ACHN (cell line): ENCODE measurements at regions not wholly inside any gene's neighbourhood (a gene's known extent, or its start where the extent isn't known, plus 50 kb on each side); places are given as distances from the start of the nearest gene placed in this dataset.
A peak's percentile ranks its signal among the peaks of the same experiment; 100 is the strongest.

Source experiments
- DNase-seq: peaks from one replicate; pipeline ENCODE4 v3.0.0-alpha.2; 2015
- in situ Hi-C: cut with HindIII; loops from 2 replicates; pipeline ENCODE4 v1.10.0; 2017; ENCODE audit warnings: low sequenced_read_pairs, low pct_ligation_motif_present, low pct_unique_long_range_greater_than_20kb

DNA sequence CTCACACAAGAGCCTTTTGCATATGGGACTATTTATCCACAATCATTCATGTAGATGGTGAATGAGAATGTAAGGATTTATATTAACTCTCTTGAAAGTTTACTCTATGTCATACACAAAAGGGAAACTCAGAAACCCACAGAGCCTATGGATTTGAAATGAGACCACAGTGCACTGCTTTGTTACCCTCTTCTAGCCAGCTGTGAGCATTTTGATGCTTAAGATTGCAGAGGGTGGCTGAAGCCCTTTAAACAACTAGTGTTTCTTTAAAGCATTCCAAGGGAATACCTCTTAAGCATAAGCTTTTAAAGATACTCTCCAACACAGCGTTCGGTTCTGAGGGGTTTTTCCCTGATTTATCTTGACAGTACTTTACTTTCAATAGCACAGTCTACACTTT, 113.9 kb downstream of the NKX6-1 start:
- in situ Hi-C loops = no loop called here
- no peak for DNase-seq

DNA sequence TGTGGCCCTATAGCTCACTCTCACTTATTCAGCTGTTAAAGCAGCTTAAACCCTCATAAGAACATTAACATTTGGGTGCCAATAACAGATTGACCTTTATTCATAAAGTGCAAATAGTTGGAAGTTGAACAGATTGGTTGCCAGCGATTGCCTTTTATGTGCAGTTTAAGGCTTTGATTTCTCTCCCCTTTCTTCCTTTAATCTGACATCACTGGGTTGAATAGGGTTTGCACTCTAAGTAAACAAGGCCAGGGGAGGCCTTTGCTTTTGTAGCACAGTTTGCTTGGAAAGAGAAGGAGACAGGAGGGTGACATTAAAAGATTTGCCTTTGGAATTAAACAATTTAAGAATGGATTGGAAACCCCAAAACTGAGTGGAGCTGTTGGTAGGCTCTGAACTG, 114.3 kb downstream of the NKX6-1 start:
- in situ Hi-C loops = no loop called here
- DNase-seq = no peak

DNA sequence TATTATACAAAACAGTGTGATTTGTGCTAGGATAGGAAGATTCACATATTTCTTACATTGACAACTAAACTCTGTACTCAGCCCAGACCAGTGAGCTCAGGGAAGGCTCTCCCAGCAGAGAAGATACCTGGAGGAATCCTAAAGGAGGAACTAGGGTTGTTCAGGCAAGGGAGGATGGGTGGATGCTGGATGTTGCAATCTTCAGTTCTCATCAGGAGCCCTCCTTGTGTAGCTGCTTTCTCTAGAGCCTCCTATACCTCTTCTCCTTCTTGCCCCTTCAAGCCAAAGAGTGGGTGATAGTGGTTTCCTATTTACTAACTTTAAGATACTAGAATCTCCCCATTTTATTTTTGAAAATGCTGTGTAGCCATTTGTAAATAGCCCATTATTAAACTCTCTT, 117.3 kb downstream of the NKX6-1 start:
- no peak for DNase-seq
- in situ Hi-C loops = no loop called here

DNA sequence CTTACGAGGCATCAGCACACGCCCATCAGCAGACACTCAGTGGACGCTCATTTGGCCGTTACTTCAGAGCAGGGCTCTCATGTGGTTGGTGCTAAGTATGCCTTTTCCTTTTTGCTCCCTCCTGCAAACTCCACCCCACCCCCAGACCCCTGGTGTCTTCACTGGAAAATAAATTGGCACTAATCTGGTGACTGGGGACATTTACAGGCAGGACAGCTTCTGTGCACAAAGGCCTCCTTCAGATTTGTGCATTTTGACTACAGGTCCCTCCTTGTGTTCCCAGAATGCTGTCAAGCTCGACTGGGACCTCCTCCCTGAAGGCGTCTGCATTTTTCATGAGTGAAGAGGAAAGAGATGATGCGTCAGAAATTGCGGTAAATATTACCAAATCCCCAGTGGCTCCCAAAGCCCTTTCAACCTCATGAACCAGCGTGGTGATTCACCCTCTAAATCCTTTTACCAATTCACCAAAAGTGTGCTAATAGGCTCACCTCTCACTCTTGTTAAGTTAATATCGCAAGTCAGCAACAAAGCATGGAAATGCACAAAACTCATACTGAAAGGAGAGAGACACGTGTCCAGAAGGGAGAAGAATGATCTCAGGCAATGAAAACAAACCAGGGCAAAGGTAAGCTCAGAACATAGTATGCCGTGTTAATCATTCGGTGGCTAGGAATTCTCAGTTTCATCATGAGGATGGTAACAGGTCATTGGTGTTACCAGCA, 119.0 kb downstream of the NKX6-1 start:
- DNase-seq = peak; percentile 94
- in situ Hi-C loops = no loop called here

DNA sequence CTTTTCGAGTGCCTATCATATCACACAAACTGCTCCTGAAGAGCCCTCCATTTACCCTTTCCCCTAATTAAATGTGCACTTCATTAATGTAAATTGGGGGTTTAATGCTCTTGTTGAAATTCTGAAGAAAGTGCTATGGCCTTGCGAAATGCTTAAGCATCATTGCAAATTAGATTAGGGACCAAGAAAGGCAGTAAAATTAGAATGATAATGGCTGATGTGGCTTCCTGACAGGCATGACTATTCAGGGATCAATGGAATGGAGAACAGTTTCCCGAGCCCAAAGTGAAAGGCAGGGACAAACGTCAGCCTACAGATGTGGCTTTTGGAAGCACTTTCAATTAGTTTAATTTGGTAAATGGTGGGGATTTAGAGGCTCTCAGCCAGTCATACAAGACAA, 120.1 kb downstream of the NKX6-1 start:
- DNase-seq = no peak
- in situ Hi-C loops = no loop called here

DNA sequence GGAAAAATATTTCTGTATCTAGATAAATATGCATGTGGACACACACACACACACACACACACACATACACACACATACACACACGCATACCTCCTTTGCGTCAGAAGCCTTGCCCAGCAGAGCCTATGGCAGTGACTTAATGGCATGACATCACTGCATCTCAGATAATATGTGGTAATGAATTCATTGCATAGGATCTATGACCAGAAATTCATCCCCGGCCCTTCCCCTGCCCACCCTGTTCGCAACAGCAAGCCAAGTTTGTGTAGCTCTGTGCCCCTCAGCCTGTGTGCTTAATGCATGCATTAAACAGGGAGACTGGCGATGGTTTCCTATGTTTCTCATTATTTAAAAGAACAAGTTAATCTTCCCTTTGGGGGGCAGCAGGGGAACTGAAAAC, 120.7 kb downstream of the NKX6-1 start:
- DNase-seq = no peak
- in situ Hi-C loops = no loop called here

DNA sequence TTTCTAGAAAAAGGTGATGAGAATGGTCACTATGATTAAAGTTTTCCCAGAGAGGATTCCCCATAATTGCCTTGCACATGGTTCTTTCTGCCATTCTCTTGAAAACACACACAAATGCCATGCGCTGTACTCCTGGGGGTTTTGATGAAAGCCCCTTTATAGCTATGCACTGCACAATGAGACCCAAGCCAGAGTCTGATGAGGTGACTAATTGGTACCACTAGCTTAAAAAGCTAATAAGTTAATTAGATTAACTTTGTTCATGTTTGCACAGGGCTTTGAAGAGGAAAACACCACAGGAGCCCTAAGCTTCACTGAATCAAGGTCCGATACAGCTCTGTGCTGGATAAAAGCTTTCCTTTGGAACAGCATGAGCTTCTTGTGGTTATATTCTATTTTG, 132.2 kb downstream of the NKX6-1 start:
- in situ Hi-C loops = no loop called here
- DNase-seq = no peak

DNA sequence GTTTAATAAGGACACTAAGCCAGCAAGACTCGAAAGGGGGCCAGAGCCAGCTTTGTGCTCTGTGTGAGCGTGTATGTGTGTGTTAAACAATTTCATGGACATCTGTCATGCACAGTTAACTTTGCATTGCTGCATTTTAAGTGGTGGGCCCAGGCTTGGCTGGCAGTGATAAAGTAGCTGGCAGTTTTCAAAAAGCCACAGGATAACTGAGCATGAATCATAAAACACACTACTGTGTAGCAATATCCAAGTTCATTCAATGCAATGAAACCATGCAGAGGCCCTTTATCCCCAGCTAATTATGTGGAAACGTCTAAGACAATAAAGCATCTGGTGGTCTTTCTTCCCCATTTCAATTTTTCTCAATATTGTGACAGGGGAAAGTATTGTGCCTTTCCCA, 132.9 kb downstream of the NKX6-1 start:
- peak; percentile 19 for DNase-seq
- in situ Hi-C loops = no loop called here

DNA sequence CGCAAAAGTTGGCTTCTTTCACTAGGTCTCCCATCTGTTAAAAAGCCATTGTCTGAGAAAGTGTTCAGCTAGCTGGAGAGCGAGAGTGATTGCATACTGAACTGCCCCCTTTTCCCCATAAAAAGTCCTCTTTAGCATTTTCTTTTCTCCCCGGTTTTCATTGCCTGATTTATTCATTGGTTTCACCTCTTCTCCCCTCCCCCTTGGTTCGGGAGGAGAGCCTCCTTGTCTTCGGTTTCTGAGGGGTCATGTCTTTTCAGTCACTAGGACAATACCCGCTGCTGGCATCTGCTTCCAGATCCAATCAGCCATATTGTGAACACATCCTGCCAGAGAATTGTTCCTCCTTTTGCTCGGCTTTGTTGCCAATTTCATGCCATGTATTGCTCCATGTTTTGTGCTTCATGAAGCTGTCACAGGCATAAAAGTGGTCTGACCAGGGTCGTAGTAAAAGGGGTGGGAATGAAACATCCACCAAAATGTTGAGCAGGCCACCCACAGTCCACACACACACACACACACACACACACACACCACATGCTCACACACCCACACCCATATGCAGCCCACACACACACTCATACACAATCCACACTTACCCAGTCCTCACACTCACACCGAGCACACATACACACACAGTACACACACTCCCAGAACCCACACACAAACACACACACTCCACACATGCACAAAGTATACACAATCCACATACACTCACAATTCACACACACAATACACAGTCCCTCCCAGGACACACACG, 136.0 kb downstream of the NKX6-1 start:
- DNase-seq = no peak
- in situ Hi-C loops = no loop called here

DNA sequence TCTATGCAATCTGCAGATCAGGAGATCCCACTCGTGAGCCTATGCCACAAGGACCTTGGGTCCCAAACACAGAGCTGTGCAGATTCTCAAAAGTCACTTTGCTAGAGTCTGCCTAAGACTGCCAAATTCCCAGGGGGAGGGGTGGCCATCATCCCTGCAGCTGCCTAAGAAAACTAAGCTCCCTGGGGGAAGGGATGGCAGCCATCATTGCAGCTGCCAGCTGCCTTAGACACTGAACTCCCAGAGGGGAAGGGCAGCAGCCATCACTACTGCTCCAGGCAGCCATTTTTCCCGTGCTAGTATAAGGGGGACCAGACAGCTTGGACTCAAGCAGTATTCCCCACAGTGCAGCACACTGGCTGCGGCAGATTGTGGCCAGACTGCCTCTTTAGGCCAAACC, 156.9 kb downstream of the NKX6-1 start:
- in situ Hi-C loops = no loop called here
- DNase-seq = no peak

DNA sequence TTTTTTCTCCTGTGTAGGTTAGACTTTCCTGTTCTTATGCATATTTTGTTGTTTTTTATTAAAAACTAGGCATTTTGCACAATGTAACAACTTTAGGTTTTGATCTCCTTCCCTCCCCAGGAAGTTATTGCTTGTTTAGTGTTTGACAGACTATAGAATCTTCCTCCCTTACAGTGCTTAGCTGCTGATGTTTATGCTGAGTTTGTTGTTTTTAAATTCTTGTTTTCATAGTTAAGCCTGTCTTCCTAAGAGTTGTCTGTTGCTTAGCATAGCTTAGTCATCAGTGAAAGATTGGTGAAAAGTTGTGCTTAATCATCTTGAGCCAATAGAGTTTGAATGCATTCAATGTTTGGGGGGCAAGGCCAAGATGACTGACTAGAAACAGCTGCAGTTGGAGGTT, 157.5 kb downstream of the NKX6-1 start:
- in situ Hi-C loops = no loop called here
- no peak for DNase-seq

DNA sequence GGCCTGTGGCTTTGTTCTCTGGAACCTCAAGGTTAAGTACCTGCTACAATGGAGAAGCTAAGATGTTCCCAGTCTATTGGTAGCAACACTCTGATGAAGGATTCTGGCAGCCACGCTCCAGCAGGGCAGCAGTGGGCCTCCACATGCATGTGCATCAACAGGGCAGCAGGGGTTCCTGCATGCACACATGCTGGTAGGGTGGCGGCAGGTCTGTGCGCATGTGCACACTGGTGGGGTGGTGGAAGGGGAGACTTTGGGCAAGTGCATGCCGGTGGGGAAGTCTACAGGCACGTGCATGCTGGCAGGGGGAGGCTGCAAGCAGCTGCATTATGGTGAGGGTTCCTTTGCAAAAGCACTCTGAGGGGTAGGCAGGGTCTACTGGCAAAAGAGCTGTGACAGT, 160.7 kb downstream of the NKX6-1 start:
- in situ Hi-C loops = no loop called here

DNA sequence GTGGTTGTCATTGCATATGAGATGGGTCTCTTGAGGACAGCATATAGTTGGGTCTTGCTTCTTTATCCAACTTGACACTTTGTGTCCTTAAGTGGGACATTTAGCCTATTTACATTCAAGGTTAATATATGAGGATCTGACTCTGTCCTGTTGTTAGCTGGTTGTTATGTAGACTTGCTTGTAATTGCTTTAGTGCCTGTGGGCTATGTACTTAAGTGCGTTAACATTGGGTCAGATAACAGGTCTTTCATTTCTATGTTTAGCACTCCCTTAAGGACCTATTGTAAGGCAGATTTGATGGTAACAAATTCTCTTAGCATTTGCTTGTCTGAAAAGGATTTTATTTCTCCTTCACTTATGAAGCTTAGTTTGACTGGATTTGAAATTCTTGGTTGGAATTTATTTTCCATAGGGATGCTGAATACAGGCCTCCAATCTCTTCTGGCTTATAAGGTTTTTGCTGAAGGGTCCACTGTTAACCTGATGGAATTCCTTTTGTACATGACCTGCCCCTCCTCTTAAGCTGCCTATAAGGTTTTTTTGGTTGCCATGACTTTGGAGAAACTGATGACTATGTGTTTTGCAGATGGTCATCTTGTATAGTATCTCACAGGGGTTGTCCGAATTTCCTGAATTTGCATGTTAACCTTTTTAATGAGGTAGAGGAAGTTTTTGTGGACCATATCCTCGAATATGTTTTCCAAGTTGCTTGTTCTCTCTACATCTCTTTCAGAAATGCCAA, 162.0 kb downstream of the NKX6-1 start:
- DNase-seq = no peak
- in situ Hi-C loops = no loop called here

More for the DNA sequence above, 160.7 kb downstream of the NKX6-1 start:
- DNase-seq = no peak

DNA sequence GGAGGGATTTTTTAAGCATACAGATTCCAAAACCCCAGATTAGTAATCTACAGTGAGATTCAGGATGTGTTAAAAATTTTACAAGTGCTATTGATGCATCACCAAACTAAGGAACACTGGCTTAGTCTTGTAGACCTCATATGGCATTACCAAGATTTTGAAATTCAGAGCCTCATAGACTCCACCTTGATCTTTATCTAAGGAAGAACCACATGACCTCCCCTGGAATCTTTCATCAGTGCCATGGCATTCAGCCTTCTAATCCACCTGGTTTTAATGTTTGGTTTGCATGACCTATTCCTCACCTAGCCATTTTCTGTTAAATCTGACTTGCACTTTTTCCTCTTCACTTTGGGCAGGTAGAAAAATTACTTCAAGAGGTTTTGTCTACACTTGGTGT, 171.6 kb downstream of the NKX6-1 start:
- in situ Hi-C loops = no loop called here
- no peak for DNase-seq

DNA sequence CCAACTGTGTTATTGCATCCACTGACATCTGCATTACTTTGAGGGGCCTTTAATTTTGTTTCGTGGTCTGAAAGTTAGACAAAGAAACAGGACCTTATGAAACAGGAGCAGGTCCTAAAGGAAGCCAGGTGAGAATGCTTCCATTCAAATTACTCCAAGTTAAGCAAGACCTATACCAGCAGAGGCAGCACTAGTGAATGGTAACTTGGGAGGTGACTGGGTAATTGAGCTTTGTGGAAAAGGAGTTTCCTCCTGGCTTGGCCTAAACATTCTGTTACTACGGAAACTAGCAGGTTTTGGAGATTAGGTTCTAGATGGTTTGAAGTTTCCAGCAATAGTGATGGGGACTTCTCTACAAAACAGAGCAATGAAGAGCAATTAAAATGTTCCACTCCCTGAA, 173.5 kb downstream of the NKX6-1 start:
- in situ Hi-C loops = no loop called here
- DNase-seq = no peak

DNA sequence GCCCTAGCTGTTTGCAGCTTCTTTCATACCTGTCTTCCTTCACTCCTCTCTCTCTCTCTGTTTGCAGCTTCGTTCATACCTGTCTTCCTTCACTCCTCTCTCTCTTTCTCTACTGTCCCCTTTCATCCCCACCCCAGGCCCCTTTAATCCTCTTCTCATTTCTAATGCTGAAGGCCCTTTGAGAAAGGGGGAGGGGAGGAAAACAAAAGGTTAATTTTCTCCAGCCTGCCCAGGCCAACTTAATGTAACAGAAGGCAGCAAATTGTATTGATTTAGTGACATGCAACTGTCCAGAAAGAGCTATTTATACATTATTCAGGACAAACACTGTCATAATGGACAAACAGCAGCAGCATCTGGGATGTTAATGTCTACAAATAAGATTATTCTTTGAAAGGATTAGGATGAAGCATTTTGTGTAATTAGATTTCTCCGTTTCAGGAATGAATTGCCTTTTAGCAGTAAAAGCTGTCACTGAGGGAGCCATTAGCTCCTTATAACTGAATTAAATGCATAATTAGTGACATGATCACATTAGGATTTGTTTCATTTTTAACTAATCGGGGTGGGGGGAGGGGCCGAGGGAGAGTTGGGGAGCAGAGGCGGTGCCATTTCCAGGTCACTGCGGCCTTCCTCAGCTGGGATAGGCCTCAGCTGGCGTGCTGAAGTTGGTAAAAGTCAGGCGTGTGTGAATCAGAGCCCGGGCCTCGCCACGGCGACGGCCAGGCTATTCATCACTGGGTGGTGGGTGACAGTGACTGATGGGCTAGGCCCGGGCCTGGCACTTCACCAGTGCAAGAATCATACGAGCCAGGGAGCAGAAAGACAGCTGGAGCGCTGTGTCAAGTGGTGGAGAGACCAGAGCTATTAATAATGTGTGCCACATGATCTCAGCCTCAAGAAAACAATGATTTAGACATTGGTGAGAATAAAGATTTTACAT, 174.5 kb downstream of the NKX6-1 start:
- in situ Hi-C loops = no loop called here
- DNase-seq = no peak

DNA sequence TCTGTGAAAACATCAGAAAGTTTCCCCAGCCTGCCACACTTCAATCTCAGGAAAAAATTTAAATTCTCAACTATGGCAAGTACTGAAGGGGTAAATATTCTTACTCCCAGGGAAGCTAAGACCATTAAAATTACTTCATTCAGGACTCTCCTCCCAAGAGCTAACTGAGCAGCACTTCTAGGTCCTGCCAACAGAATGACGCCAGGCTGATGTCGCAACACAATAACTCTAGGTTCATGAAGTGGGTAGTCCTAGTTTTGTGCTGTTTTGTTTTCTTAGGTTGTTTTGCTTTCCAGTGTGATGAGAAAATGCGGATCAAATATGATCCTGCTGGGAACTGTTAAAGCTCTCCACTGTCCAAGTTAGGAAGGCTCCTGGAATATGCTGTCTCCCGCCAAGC, 180.0 kb downstream of the NKX6-1 start:
- no peak for DNase-seq
- in situ Hi-C loops = no loop called here

DNA sequence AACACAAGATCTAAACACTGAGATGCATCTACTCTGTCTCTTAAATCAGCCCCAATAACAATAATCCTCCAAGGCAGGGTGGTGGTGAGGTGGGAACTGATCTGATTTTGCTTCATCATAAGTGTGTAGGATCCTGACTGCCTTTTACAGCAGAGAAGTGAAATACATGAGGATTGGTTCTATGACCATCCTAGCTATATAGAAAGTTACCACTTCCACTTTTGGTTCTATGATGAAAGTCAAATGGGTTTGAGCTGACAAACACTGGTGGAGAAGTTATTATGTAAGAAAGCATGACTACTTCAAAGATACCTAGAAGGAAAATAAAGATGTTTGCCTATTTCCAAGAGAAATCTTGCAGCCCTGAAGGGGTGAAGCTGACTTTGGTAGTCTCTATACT, 181.6 kb downstream of the NKX6-1 start:
- DNase-seq = no peak
- in situ Hi-C loops = no loop called here
